ENCODE measurements at regions not wholly inside any gene's neighbourhood (a gene's known extent, or its start where the extent isn't known, plus 50 kb on each side); places are given as distances from the start of the nearest gene placed in this dataset.

GRCh38 chr2:41743324-41743723 lies 304.5 kb upstream of the PKDCC start:
- H3K4me2 ChIP-seq: no peak overlapping the region
- no peaks in the 10 kb centered on the region for H3K27me3 ChIP-seq (ENCODE audit: insufficient read depth, low read depth)
- no peak overlapping the region for H3K9ac ChIP-seq
- H4K20me1 ChIP-seq (ENCODE audit: insufficient read depth): no peaks in the 10 kb centered on the region
- no peak overlapping the region for H3K4me3 ChIP-seq (IDR thresholded peaks at IDR 0.05; ENCODE audit: insufficient read depth, low read depth, low read length)
- no peak overlapping the region for H2AFZ ChIP-seq (ENCODE audit: low read depth)
- TF ChIP-seq CTCF (conservative IDR thresholded peaks at IDR 0.05; ENCODE audit: low read depth, low read length): no peak
- H3K4me1 ChIP-seq (ENCODE audit: low read depth, poor library complexity, severe bottlenecking): no peaks in the 10 kb centered on the region
- H3K79me2 ChIP-seq (ENCODE audit: insufficient read depth, low read depth): no peaks in the 10 kb centered on the region
- no peaks in the 10 kb centered on the region for H3K36me3 ChIP-seq (ENCODE audit: insufficient read depth)
- no peak overlapping the region for H3K27ac ChIP-seq

GRCh38 chr2:41750829-41751228 lies 297.0 kb upstream of the PKDCC start:
- no peaks in the 10 kb centered on the region for H3K27me3 ChIP-seq (ENCODE audit: insufficient read depth, low read depth)
- no peaks in the 10 kb centered on the region for H3K4me1 ChIP-seq (ENCODE audit: low read depth, poor library complexity, severe bottlenecking)
- H3K27ac ChIP-seq: no peak overlapping the region
- no peak for TF ChIP-seq CTCF (conservative IDR thresholded peaks at IDR 0.05; ENCODE audit: low read depth, low read length)
- no peaks in the 10 kb centered on the region for H3K36me3 ChIP-seq (ENCODE audit: insufficient read depth)
- H2AFZ ChIP-seq (ENCODE audit: low read depth): no peak overlapping the region
- H3K4me2 ChIP-seq: no peak overlapping the region
- H3K79me2 ChIP-seq (ENCODE audit: insufficient read depth, low read depth): no peaks in the 10 kb centered on the region
- H3K9ac ChIP-seq: no peak overlapping the region
- H3K4me3 ChIP-seq (IDR thresholded peaks at IDR 0.05; ENCODE audit: insufficient read depth, low read depth, low read length): no peak overlapping the region
- H4K20me1 ChIP-seq (ENCODE audit: insufficient read depth): no peaks in the 10 kb centered on the region

- Histone ChIP-seq H3K4me1 (ENCODE audit: low read depth, poor library complexity, severe bottlenecking) (no peaks in the 10 kb centered on the region), H3K27ac (no peak overlapping the region), H2AFZ (ENCODE audit: low read depth) (no peak overlapping the region), H4K20me1 (ENCODE audit: insufficient read depth) (no peaks in the 10 kb centered on the region), H3K79me2 (ENCODE audit: insufficient read depth, low read depth) (no peaks in the 10 kb centered on the region), H3K36me3 (ENCODE audit: insufficient read depth) (no peaks in the 10 kb centered on the region), H3K27me3 (ENCODE audit: insufficient read depth, low read depth) (no peaks in the 10 kb centered on the region), H3K4me3 (IDR thresholded peaks at IDR 0.05; ENCODE audit: insufficient read depth, low read depth, low read length) (no peak overlapping the region), H3K9ac (no peak overlapping the region), H3K4me2 (no peak overlapping the region)
- TF ChIP-seq CTCF (conservative IDR thresholded peaks at IDR 0.05; ENCODE audit: low read depth, low read length): no peak
Observed at GRCh38 chr2:41759880-41760279, 287.9 kb upstream of the PKDCC start.

GRCh38 chr2:41763141-41763540 lies 284.7 kb upstream of the PKDCC start:
- H3K36me3 ChIP-seq (ENCODE audit: insufficient read depth): no peaks in the 10 kb centered on the region
- H3K27me3 ChIP-seq (ENCODE audit: insufficient read depth, low read depth): no peaks in the 10 kb centered on the region
- no peaks in the 10 kb centered on the region for H3K79me2 ChIP-seq (ENCODE audit: insufficient read depth, low read depth)
- no peak overlapping the region for H3K4me2 ChIP-seq
- no peak for TF ChIP-seq CTCF (conservative IDR thresholded peaks at IDR 0.05; ENCODE audit: low read depth, low read length)
- H3K4me3 ChIP-seq (IDR thresholded peaks at IDR 0.05; ENCODE audit: insufficient read depth, low read depth, low read length): no peak overlapping the region
- H4K20me1 ChIP-seq (ENCODE audit: insufficient read depth): no peaks in the 10 kb centered on the region
- no peak overlapping the region for H3K9ac ChIP-seq
- no peak overlapping the region for H2AFZ ChIP-seq (ENCODE audit: low read depth)
- H3K27ac ChIP-seq: no peak overlapping the region
- no peaks in the 10 kb centered on the region for H3K4me1 ChIP-seq (ENCODE audit: low read depth, poor library complexity, severe bottlenecking)

GRCh38 chr2:41764131-41764530 lies 283.7 kb upstream of the PKDCC start:
- H3K4me2 ChIP-seq: no peak overlapping the region
- no peaks in the 10 kb centered on the region for H3K4me1 ChIP-seq (ENCODE audit: low read depth, poor library complexity, severe bottlenecking)
- no peak overlapping the region for H3K9ac ChIP-seq
- H3K79me2 ChIP-seq (ENCODE audit: insufficient read depth, low read depth): no peaks in the 10 kb centered on the region
- H2AFZ ChIP-seq (ENCODE audit: low read depth): no peak overlapping the region
- no peak overlapping the region for H3K4me3 ChIP-seq (IDR thresholded peaks at IDR 0.05; ENCODE audit: insufficient read depth, low read depth, low read length)
- no peaks in the 10 kb centered on the region for H3K36me3 ChIP-seq (ENCODE audit: insufficient read depth)
- no peaks in the 10 kb centered on the region for H4K20me1 ChIP-seq (ENCODE audit: insufficient read depth)
- TF ChIP-seq CTCF (conservative IDR thresholded peaks at IDR 0.05; ENCODE audit: low read depth, low read length): no peak
- H3K27me3 ChIP-seq (ENCODE audit: insufficient read depth, low read depth): no peaks in the 10 kb centered on the region
- no peak overlapping the region for H3K27ac ChIP-seq
